Gastrocnemius medialis (tissue), 4 donors: ENCODE measurements at regions not wholly inside any gene's neighbourhood (a gene's known extent, or its start where the extent isn't known, plus 50 kb on each side); places are given as distances from the start of the nearest gene placed in this dataset.

Source experiments
- CTCF ChIP-seq, 5 experiments: fragments of 450-650 bp in 3 of 5; fragments of 200-600 bp in 2 of 5; sonication (generic) in 2 of 5; IDR thresholded peaks in 4 of 5; conservative IDR thresholded peaks in 1 of 5; 1 replicate in 4 of 5; 2 replicates in 1 of 5; pipeline ENCODE4 v1.5.1; 2016 to 2019; ENCODE audit warnings: antibody characterized with exemption in 5 of 5, mild to moderate bottlenecking in 3 of 5, moderate library complexity in 3 of 5
- POLR2A ChIP-seq, 2 donors: fragments of 450-650 bp; IDR thresholded peaks; one replicate each; pipeline ENCODE4 v1.6.1; 2017; ENCODE audit warnings: antibody characterized with exemption in 2 of 2, mild to moderate bottlenecking in 2 of 2, moderate library complexity in 2 of 2

GRCh38 chr13:80962855-80963254 is 621.9 kb upstream of the SPRY2 start:
- TF ChIP-seq CTCF (IDR thresholded peaks at IDR 0.05 in 4 of 5, conservative IDR thresholded peaks at IDR 0.05 in 1 of 5): no peak
- no peak for TF ChIP-seq POLR2A (IDR thresholded peaks at IDR 0.05)
